ENCODE measurements at regions not wholly inside any gene's neighbourhood (a gene's known extent, or its start where the extent isn't known, plus 50 kb on each side); places are given as distances from the start of the nearest gene placed in this dataset.

- no peaks in the 10 kb centered on the region for H3K4me1 ChIP-seq (ENCODE audit: control insufficient read depth, insufficient read depth, low read length)
- no peaks in the 10 kb centered on the region for H3K9me3 ChIP-seq (ENCODE audit: control insufficient read depth, insufficient read depth, low read length)
- H3K27ac ChIP-seq (ENCODE audit: low read depth, low read length): no peak overlapping the region
- DNase-seq (ENCODE audit: low read depth in 4 of 6, low spot score in 6 of 6): no peak
- H3K4me3 ChIP-seq (ENCODE audit: low read depth, low read length): no peak overlapping the region
- H3K27me3 ChIP-seq (ENCODE audit: control insufficient read depth, insufficient read depth, low read length): no peaks in the 10 kb centered on the region
- 98% methylated on average over 2 of the region's 2 CpGs for WGBS (ENCODE audit: insufficient coverage)
- H3K36me3 ChIP-seq (ENCODE audit: control insufficient read depth, insufficient read depth, low read length): no peaks in the 10 kb centered on the region
Observed at GRCh38 chr6:9537381-9537780, 877.5 kb downstream of the TFAP2A start.

GRCh38 chr6:9535106-9535505 lies 879.8 kb downstream of the TFAP2A start:
- Histone ChIP-seq H3K9me3 (ENCODE audit: control insufficient read depth, insufficient read depth, low read length) (no peaks in the 10 kb centered on the region), H3K27ac (ENCODE audit: low read depth, low read length) (no peak overlapping the region), H3K36me3 (ENCODE audit: control insufficient read depth, insufficient read depth, low read length) (no peaks in the 10 kb centered on the region), H3K27me3 (ENCODE audit: control insufficient read depth, insufficient read depth, low read length) (no peaks in the 10 kb centered on the region), H3K4me3 (ENCODE audit: low read depth, low read length) (no peak overlapping the region), H3K4me1 (ENCODE audit: control insufficient read depth, insufficient read depth, low read length) (no peaks in the 10 kb centered on the region)
- DNase-seq (ENCODE audit: low read depth in 4 of 6, low spot score in 6 of 6): no peak
- no CpG with 5 or more reads among the region's 2 CpGs for WGBS (ENCODE audit: insufficient coverage)

DNA sequence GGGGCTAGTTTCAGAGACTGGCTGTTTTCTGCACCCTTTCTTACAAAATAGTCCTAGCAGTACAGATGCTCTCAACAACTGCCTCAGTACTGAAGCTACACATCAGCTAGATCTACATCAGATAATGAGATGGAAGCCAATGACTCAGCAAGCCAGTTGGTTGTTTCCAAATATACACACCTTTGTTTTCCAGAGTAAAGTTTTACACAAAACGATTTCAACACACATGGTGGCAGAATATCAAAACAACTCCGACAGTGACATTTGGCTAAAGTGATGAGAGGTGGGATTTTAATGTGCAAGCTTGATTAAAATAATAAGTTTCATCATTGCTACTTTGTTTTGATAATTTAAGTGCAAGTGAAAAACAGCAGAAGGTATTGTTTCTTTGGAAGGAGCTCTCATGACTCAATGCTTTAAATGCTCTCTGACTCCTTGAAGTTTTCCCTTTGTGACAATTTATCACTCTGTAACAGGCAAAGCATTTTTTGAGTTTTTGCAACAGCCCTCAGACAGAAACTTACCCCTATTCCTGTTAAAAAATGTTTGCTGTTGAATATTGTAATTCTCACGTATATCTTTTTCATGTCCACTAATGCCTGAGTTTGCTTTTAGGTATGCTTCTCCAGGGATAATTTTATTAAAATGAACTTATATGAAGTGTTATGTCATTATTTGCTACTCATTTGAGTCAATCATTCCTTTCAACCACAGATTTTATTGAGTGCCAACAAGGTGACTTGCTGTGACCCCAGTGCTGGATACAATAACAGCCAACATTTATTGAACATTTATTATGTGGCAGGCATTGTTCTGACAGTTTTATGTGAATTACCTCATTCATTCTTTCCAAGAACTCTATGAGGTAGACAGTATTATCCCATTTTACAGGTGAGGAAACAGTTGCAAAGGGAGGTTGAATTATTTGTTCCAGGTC lies 882.0 kb downstream of the TFAP2A start:
- WGBS (ENCODE audit: insufficient coverage): no CpG with 5 or more reads among the region's 3 CpGs

GRCh38 chr6:9527679-9528286 lies 887.1 kb downstream of the TFAP2A start:
- Histone ChIP-seq H3K4me1 (ENCODE audit: control insufficient read depth, insufficient read depth, low read length) (no peaks in the 10 kb centered on the region), H3K4me3 (ENCODE audit: low read depth, low read length) (no peak overlapping the region), H3K36me3 (ENCODE audit: control insufficient read depth, insufficient read depth, low read length) (no peaks in the 10 kb centered on the region), H3K27me3 (ENCODE audit: control insufficient read depth, insufficient read depth, low read length) (no peaks in the 10 kb centered on the region), H3K27ac (ENCODE audit: low read depth, low read length) (no peak overlapping the region), H3K9me3 (ENCODE audit: control insufficient read depth, insufficient read depth, low read length) (no peaks in the 10 kb centered on the region)
- DNase-seq (ENCODE audit: low read depth in 4 of 6, low spot score in 6 of 6): no peak
- WGBS (ENCODE audit: insufficient coverage): 46% methylated on average over 4 of the region's 4 CpGs

More for the DNA sequence above, 882.0 kb downstream of the TFAP2A start:
- no peak for DNase-seq (ENCODE audit: low read depth in 4 of 6, low spot score in 6 of 6)
- no peaks in the 10 kb centered on the region for H3K9me3 ChIP-seq (ENCODE audit: control insufficient read depth, insufficient read depth, low read length)
- H3K27me3 ChIP-seq (ENCODE audit: control insufficient read depth, insufficient read depth, low read length): no peaks in the 10 kb centered on the region
- no peak overlapping the region for H3K4me3 ChIP-seq (ENCODE audit: low read depth, low read length)
- no peak overlapping the region for H3K27ac ChIP-seq (ENCODE audit: low read depth, low read length)
- no peaks in the 10 kb centered on the region for H3K4me1 ChIP-seq (ENCODE audit: control insufficient read depth, insufficient read depth, low read length)
- H3K36me3 ChIP-seq (ENCODE audit: control insufficient read depth, insufficient read depth, low read length): no peaks in the 10 kb centered on the region

DNA sequence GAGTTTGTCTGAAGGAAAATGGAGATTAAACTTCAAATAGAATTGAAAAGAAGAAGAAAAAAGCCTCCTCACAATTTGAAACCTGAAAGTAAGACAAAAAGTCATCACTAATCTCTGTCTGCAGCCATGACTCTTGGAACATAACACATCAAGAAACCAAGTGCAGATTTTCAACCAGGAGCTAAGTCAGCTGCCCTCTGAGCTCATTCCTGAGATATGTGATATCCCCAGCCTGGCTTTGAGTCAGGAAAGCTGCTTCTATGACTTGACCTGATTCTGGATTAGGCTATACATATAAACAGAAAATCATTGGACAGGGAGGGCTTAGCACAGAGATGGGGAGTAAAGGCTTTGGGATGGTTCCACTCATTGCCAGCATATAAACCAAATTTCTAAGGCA lies 891.4 kb downstream of the TFAP2A start:
- no peaks in the 10 kb centered on the region for H3K9me3 ChIP-seq (ENCODE audit: control insufficient read depth, insufficient read depth, low read length)
- no peaks in the 10 kb centered on the region for H3K36me3 ChIP-seq (ENCODE audit: control insufficient read depth, insufficient read depth, low read length)
- no peaks in the 10 kb centered on the region for H3K27me3 ChIP-seq (ENCODE audit: control insufficient read depth, insufficient read depth, low read length)
- no peak overlapping the region for H3K4me3 ChIP-seq (ENCODE audit: low read depth, low read length)
- H3K27ac ChIP-seq (ENCODE audit: low read depth, low read length): no peak overlapping the region
- H3K4me1 ChIP-seq (ENCODE audit: control insufficient read depth, insufficient read depth, low read length): no peaks in the 10 kb centered on the region
- DNase-seq (ENCODE audit: low read depth in 4 of 6, low spot score in 6 of 6): no peak

GRCh38 chr6:9522101-9522500 lies 892.8 kb downstream of the TFAP2A start:
- no peak overlapping the region for H3K27ac ChIP-seq (ENCODE audit: low read depth, low read length)
- no peaks in the 10 kb centered on the region for H3K27me3 ChIP-seq (ENCODE audit: control insufficient read depth, insufficient read depth, low read length)
- whole genome bisulfite sequencing (ENCODE audit: insufficient coverage): 64% methylated on average over 2 of the region's 3 CpGs
- no peak overlapping the region for H3K4me3 ChIP-seq (ENCODE audit: low read depth, low read length)
- DNase-seq (ENCODE audit: low read depth in 4 of 6, low spot score in 6 of 6): no peak
- H3K9me3 ChIP-seq (ENCODE audit: control insufficient read depth, insufficient read depth, low read length): no peaks in the 10 kb centered on the region
- no peaks in the 10 kb centered on the region for H3K36me3 ChIP-seq (ENCODE audit: control insufficient read depth, insufficient read depth, low read length)
- no peaks in the 10 kb centered on the region for H3K4me1 ChIP-seq (ENCODE audit: control insufficient read depth, insufficient read depth, low read length)

DNA sequence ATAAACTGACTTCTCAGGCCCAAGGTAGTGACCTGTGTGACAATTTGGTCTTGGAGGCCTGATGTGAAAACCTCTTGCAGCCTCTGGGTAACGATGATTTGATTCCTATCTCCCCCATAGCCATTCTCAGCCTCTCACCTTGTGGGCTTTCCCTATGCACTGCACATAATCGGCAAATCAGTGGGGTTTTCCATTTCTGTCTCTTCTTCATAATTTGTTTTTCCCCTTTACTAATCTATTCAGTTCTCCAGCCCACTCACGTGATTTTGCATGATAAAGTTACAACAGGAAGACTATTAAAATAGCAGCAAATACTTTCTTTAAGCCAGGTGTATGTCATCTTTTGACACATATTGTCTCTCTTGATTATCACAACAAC lies 893.7 kb downstream of the TFAP2A start:
- Histone ChIP-seq H3K27ac (ENCODE audit: low read depth, low read length) (no peak overlapping the region), H3K4me1 (ENCODE audit: control insufficient read depth, insufficient read depth, low read length) (peaks cover 3% of the 10 kb centered on the region), H3K36me3 (ENCODE audit: control insufficient read depth, insufficient read depth, low read length) (no peaks in the 10 kb centered on the region), H3K9me3 (ENCODE audit: control insufficient read depth, insufficient read depth, low read length) (no peaks in the 10 kb centered on the region), H3K27me3 (ENCODE audit: control insufficient read depth, insufficient read depth, low read length) (no peaks in the 10 kb centered on the region), H3K4me3 (ENCODE audit: low read depth, low read length) (no peak overlapping the region)
- DNase-seq (ENCODE audit: low read depth in 4 of 6, low spot score in 6 of 6): no peak
- 95% methylated on average over 2 of the region's 3 CpGs for WGBS (ENCODE audit: insufficient coverage)

GRCh38 chr6:9520417-9521151 lies 894.3 kb downstream of the TFAP2A start:
- no peak overlapping the region for H3K27ac ChIP-seq (ENCODE audit: low read depth, low read length)
- peaks cover 4% of the 10 kb centered on the region for H3K4me1 ChIP-seq (ENCODE audit: control insufficient read depth, insufficient read depth, low read length)
- no peak for DNase-seq (ENCODE audit: low read depth in 4 of 6, low spot score in 6 of 6)
- H3K4me3 ChIP-seq (ENCODE audit: low read depth, low read length): no peak overlapping the region
- no CpG with 5 or more reads among the region's 8 CpGs for WGBS (ENCODE audit: insufficient coverage)
- no peaks in the 10 kb centered on the region for H3K36me3 ChIP-seq (ENCODE audit: control insufficient read depth, insufficient read depth, low read length)
- no peaks in the 10 kb centered on the region for H3K27me3 ChIP-seq (ENCODE audit: control insufficient read depth, insufficient read depth, low read length)
- no peaks in the 10 kb centered on the region for H3K9me3 ChIP-seq (ENCODE audit: control insufficient read depth, insufficient read depth, low read length)

GRCh38 chr6:9518431-9518830 lies 896.4 kb downstream of the TFAP2A start:
- Histone ChIP-seq H3K36me3 (ENCODE audit: control insufficient read depth, insufficient read depth, low read length) (no peaks in the 10 kb centered on the region), H3K27ac (ENCODE audit: low read depth, low read length) (no peak overlapping the region), H3K9me3 (ENCODE audit: control insufficient read depth, insufficient read depth, low read length) (no peaks in the 10 kb centered on the region), H3K27me3 (ENCODE audit: control insufficient read depth, insufficient read depth, low read length) (no peaks in the 10 kb centered on the region), H3K4me1 (ENCODE audit: control insufficient read depth, insufficient read depth, low read length) (peaks cover 4% of the 10 kb centered on the region), H3K4me3 (ENCODE audit: low read depth, low read length) (no peak overlapping the region)
- no CpG with 5 or more reads among the region's 1 CpG for whole genome bisulfite sequencing (ENCODE audit: insufficient coverage)
- DNase-seq (ENCODE audit: low read depth in 4 of 6, low spot score in 6 of 6): no peak

Data from spinal cord (tissue), 9 donors.